Aorta (tissue), 5 donors: ENCODE measurements at regions not wholly inside any gene's neighbourhood (a gene's known extent, or its start where the extent isn't known, plus 50 kb on each side); places are given as distances from the start of the nearest gene placed in this dataset.

Experiments
- ATAC-seq: fragments of 200-7000 bp; cut with Tn5 transposase; one replicate; pipeline ENCODE4 v1.9.1; 2022; ENCODE audit warnings: moderate library complexity; ENCODE audit not compliant: low FRiP score
- DNase-seq, 2 donors: peaks; one replicate each; pipeline ENCODE4 v3.0.0-alpha.2; 2020
- H3K27ac ChIP-seq, 2 donors: one replicate each; pipeline ENCODE4 v1.5.1; 2013; ENCODE audit warnings: low read length in 2 of 2, mild to moderate bottlenecking in 2 of 2, moderate library complexity in 2 of 2, control low read depth in 1 of 2, inconsistent platforms in 1 of 2, low read depth in 1 of 2
- H3K27me3 ChIP-seq, 2 donors: one replicate each; pipeline ENCODE4 v1.6.1; 2013; ENCODE audit warnings: control low read depth in 1 of 2, low read length in 1 of 2, mild to moderate bottlenecking in 1 of 2, moderate library complexity in 1 of 2; ENCODE audit not compliant: insufficient read depth in 2 of 2, control insufficient read depth in 1 of 2
- H3K36me3 ChIP-seq, 2 donors: one replicate each; pipeline ENCODE4 v1.6.1; 2013; ENCODE audit warnings: control low read depth in 1 of 2, low read length in 1 of 2, mild to moderate bottlenecking in 1 of 2; ENCODE audit not compliant: insufficient read depth in 2 of 2, control insufficient read depth in 1 of 2
- H3K4me1 ChIP-seq, 2 donors: one replicate each; pipeline ENCODE4 v1.6.1; 2013; ENCODE audit warnings: low read length in 2 of 2, control low read depth in 1 of 2, mild to moderate bottlenecking in 1 of 2, moderate library complexity in 1 of 2; ENCODE audit not compliant: insufficient read depth in 2 of 2, control insufficient read depth in 1 of 2
- H3K4me3 ChIP-seq, 2 donors: one replicate each; pipeline ENCODE4 v1.5.1; 2013; ENCODE audit warnings: low read length in 2 of 2, control low read depth in 1 of 2, mild to moderate bottlenecking in 1 of 2
- H3K9me3 ChIP-seq: one replicate; pipeline ENCODE4 v1.6.1; 2013; ENCODE audit warnings: mild to moderate bottlenecking, low read length; ENCODE audit not compliant: control insufficient read depth
- WGBS, 2 donors: extraction: QIAGEN DNeasy Blood & Tissue Kit; methylation state at CpG; one replicate each; pipeline ENCODE4 v1.1.7; 2013; 5-methylcytosine and 5-hydroxymethylcytosine counted together
- intact Hi-C, 2 donors: fragments of 100-400 bp; cut with DNase I; formaldehyde crosslinking; loops; one replicate each; pipeline versions ENCODE4 v1.14.2 to v1.15.0; 2022
- donor health status: healthy with polysubstance abuse.
- donor health status: Bipolar disorder and iron deficiency.
- donor health status: DM: no; HTN: no; CAD: no.
- donor health status: DM: no; HTN: no; CAD: no.
- donor health status: DM: yes; HTN: yes; CAD: no.

- intact Hi-C loops, result no loop called here
- Histone ChIP-seq H3K27ac (no peak overlapping the region), H3K36me3 (no peaks in the 10 kb centered on the region), H3K4me3 (no peak overlapping the region), H3K27me3 (no peaks in the 10 kb centered on the region), H3K9me3 (peaks cover 3% of the 10 kb centered on the region), H3K4me1 (no peaks in the 10 kb centered on the region)
- ATAC-seq (no peak), DNase-seq (peak in 1 of 2 donors; percentile 65)
- WGBS, 2 donors, result 88 to 91% methylated on average over 8 of the region's 8 CpGs
These were observed 369.3 kb upstream of the DCN start for GRCh38 chr12:91551927-91552326.

DNA sequence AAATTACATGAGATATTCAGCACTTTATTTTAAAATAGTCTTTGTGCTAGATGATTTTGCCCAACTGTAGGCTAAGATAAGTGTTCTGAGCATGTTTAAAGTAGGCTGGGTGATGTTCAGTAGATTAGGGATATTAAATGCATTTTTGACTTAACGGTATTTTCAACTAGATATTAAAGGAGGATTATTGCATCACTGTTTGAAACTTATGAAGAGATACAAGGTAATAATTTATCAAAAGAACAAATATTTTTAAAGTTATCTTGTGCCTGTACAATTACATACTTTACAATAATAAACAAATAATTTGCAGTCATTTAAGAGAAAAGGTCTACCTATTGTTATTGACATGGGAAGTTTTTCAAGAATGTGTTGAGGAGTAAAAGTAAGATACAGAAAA lies 368.6 kb upstream of the DCN start:
- H3K27ac ChIP-seq, result no peak overlapping the region
- no peak for DNase-seq
- H3K27me3 ChIP-seq, result no peaks in the 10 kb centered on the region
- peaks cover 3% of the 10 kb centered on the region for H3K9me3 ChIP-seq
- no peaks in the 10 kb centered on the region for H3K4me1 ChIP-seq
- no peaks in the 10 kb centered on the region for H3K36me3 ChIP-seq
- H3K4me3 ChIP-seq, result no peak overlapping the region
- intact Hi-C loops, result no loop called here
- ATAC-seq, result no peak
- WGBS, 2 donors, result 97 to 100% methylated on average over 1 of the region's 1 CpG

DNA sequence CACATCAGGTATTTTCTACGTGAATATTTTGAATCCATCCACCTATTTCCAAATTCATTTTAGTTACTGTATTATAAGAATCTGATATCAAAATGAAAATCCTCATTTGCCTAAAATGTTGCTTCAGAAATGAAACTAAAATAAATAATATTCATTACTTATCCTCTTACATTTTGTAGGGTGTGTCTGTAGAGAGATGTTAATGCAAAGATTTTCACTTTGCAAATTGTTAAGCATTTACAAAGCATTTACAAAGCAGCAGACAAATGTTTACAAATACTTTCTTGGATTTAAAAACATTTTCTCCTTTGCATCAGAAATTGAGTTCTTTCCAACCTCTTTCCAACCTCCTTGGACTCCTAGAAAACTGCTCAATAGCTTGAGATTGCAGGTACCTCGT lies 360.0 kb upstream of the DCN start:
- H3K36me3 ChIP-seq, result no peaks in the 10 kb centered on the region
- no peaks in the 10 kb centered on the region for H3K27me3 ChIP-seq
- no peaks in the 10 kb centered on the region for H3K4me1 ChIP-seq
- intact Hi-C loops, result no loop called here
- no peaks in the 10 kb centered on the region for H3K9me3 ChIP-seq
- 88 to 95% methylated on average over 2 of the region's 2 CpGs for whole genome bisulfite sequencing, 2 donors
- DNase-seq (no peak), ATAC-seq (no peak)
- no peak overlapping the region for H3K27ac ChIP-seq
- H3K4me3 ChIP-seq, result no peak overlapping the region

- Histone ChIP-seq H3K27ac (no peak overlapping the region), H3K4me1 (no peaks in the 10 kb centered on the region), H3K36me3 (no peaks in the 10 kb centered on the region), H3K4me3 (no peak overlapping the region), H3K9me3 (no peaks in the 10 kb centered on the region), H3K27me3 (no peaks in the 10 kb centered on the region)
- intact Hi-C loops, result no loop called here
- ATAC-seq (no peak), DNase-seq (no peak)
- 74 to 87% methylated on average over 1 of the region's 1 CpG for WGBS, 2 donors
These were observed 359.4 kb upstream of the DCN start for GRCh38 chr12:91542067-91542466.

- intact Hi-C loops, result no loop called here
- H3K9me3 ChIP-seq, result no peaks in the 10 kb centered on the region
- WGBS, 2 donors, result 88 to 89% methylated on average over 4 of the region's 4 CpGs
These were observed 355.8 kb upstream of the DCN start for GRCh38 chr12:91538418-91538817.

DNA sequence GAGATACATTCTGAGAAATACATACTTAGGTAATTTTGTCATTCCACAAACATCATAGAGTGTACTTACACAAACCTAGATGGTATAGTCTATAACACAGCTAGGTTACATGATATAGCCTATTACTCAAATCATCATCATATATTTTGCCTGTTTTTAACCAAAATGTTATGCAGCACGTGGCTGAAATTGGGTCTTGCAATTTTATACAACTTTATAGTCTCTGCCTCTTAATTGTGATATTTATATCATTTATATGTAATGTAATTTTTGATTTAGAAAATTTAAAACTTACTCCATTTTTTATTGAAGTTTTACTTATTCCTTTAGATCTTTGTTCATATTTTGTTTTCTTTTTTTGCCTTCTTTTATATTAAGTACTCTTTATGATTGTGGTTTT lies 350.7 kb upstream of the DCN start:
- ATAC-seq (no peak), DNase-seq (no peak)
- Histone ChIP-seq H3K4me3 (no peak overlapping the region), H3K36me3 (no peaks in the 10 kb centered on the region), H3K27ac (no peak overlapping the region), H3K4me1 (no peaks in the 10 kb centered on the region), H3K27me3 (no peaks in the 10 kb centered on the region), H3K9me3 (no peaks in the 10 kb centered on the region)
- intact Hi-C loops, result no loop called here
- WGBS, 2 donors, result 91 to 94% methylated on average over 1 of the region's 1 CpG

More at GRCh38 chr12:91538418-91538817, 355.8 kb upstream of the DCN start:
- Histone ChIP-seq H3K4me1 (no peaks in the 10 kb centered on the region), H3K36me3 (no peaks in the 10 kb centered on the region), H3K4me3 (no peak overlapping the region), H3K27ac (no peak overlapping the region), H3K27me3 (no peaks in the 10 kb centered on the region)
- no peak for ATAC-seq
- DNase-seq, result no peak

GRCh38 chr12:91529829-91530228 lies 347.2 kb upstream of the DCN start:
- H3K27me3 ChIP-seq, result no peaks in the 10 kb centered on the region
- no peak for ATAC-seq
- H3K4me1 ChIP-seq, result no peaks in the 10 kb centered on the region
- intact Hi-C loops, result no loop called here
- H3K27ac ChIP-seq, result no peak overlapping the region
- DNase-seq, result no peak
- H3K36me3 ChIP-seq, result no peaks in the 10 kb centered on the region
- 91 to 96% methylated on average over 1 of the region's 1 CpG for WGBS, 2 donors
- no peaks in the 10 kb centered on the region for H3K9me3 ChIP-seq
- H3K4me3 ChIP-seq, result no peak overlapping the region

DNA sequence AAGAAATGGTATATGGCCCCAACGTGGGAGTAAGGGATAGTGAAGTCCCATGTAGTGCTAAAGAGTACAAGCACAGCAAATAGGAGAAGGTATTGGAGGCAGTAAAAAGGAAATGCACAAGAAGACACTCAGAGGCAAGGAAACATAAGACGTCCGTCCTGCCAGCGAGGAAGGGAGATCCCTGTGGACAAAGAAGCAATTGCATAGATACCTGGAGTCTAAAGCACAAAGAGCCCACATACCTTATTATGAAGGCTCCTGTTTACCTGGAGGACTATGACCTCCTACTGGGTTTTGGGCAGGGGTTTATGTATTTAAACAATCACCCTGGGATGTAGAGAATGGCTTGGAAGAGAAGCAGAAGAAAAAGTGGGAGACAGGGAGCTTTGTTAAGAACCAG lies 341.2 kb upstream of the DCN start:
- H3K36me3 ChIP-seq, result no peaks in the 10 kb centered on the region
- intact Hi-C loops, result no loop called here
- H3K4me3 ChIP-seq, result no peak overlapping the region
- DNase-seq (no peak), ATAC-seq (no peak)
- no peaks in the 10 kb centered on the region for H3K9me3 ChIP-seq
- 87 to 88% methylated on average over 4 of the region's 4 CpGs for whole genome bisulfite sequencing, 2 donors
- no peaks in the 10 kb centered on the region for H3K27me3 ChIP-seq
- no peaks in the 10 kb centered on the region for H3K4me1 ChIP-seq
- no peak overlapping the region for H3K27ac ChIP-seq

GRCh38 chr12:91516695-91517047 lies 334.1 kb upstream of the DCN start:
- DNase-seq, result no peak
- no peaks in the 10 kb centered on the region for H3K9me3 ChIP-seq
- no peaks in the 10 kb centered on the region for H3K36me3 ChIP-seq
- no peak overlapping the region for H3K4me3 ChIP-seq
- ATAC-seq, result no peak
- H3K27me3 ChIP-seq, result no peaks in the 10 kb centered on the region
- H3K27ac ChIP-seq, result no peak overlapping the region
- no peaks in the 10 kb centered on the region for H3K4me1 ChIP-seq
- intact Hi-C loops, result no loop called here
